Erythroblast (primary cell): ENCODE measurements at regions not wholly inside any gene's neighbourhood (a gene's known extent, or its start where the extent isn't known, plus 50 kb on each side); places are given as distances from the start of the nearest gene placed in this dataset.

Source experiments
- DNase-seq, 2 experiments: peaks; one replicate each; lab custom pipeline; 2025; lab: John Stamatoyannopoulos, UW
- GATA1 ChIP-seq: IDR thresholded peaks from 2 replicates; pipeline ENCODE4 v1.6.1; 2011; ENCODE audit warnings: low read depth, mild to moderate bottlenecking, control low read depth, low read length, moderate library complexity
- POLR2A ChIP-seq: IDR thresholded peaks from 2 replicates; pipeline ENCODE4 v1.6.1; 2011; ENCODE audit warnings: mild to moderate bottlenecking, low read length

GRCh38 chr4:154677300-154677699 is 64.8 kb upstream of the FGG start:
- TF ChIP-seq POLR2A (no peak), GATA1 (no peak)
- DNase-seq = no peak

GRCh38 chr4:154677923-154678322 is 65.5 kb upstream of the FGG start:
- TF ChIP-seq POLR2A = no peak
- no peak for TF ChIP-seq GATA1
- DNase-seq = no peak

- TF ChIP-seq GATA1 (no peak), POLR2A (no peak)
- DNase-seq = no peak
These were observed 59.7 kb upstream of the LRAT start for GRCh38 chr4:154683956-154684681.

GRCh38 chr4:154686838-154687237 is 57.0 kb upstream of the LRAT start:
- peak in 1 of 2 experiments; percentile 3 for DNase-seq
- TF ChIP-seq POLR2A = no peak
- TF ChIP-seq GATA1 = no peak

GRCh38 chr4:154687840-154688239 is 56.0 kb upstream of the LRAT start:
- no peak for TF ChIP-seq GATA1
- no peak for TF ChIP-seq POLR2A
- no peak for DNase-seq

GRCh38 chr4:154691229-154691628 is 52.6 kb upstream of the LRAT start:
- TF ChIP-seq GATA1 (no peak), POLR2A (no peak)
- peak; percentile 27 to 70 for DNase-seq

GRCh38 chr4:154692304-154692818 is 51.4 kb upstream of the LRAT start:
- TF ChIP-seq POLR2A = no peak
- no peak for TF ChIP-seq GATA1

More at GRCh38 chr4:154692304-154692818, 51.4 kb upstream of the LRAT start:
- no peak for DNase-seq
